ENCODE measurements at regions not wholly inside any gene's neighbourhood (a gene's known extent, or its start where the extent isn't known, plus 50 kb on each side); places are given as distances from the start of the nearest gene placed in this dataset.

GRCh38 chr13:106815545-106815944, 247.6 kb upstream of the ARGLU1 start (continued):
- TF ChIP-seq PREB (CRISPR knock-in tag; IDR thresholded peaks at IDR 0.05; ENCODE audit: borderline replicate concordance): no peak
- peak; percentile 78; the same call in 1 of the 2 replicates for TF ChIP-seq ZBTB21 (CRISPR knock-in tag; IDR thresholded peaks at IDR 0.05; ENCODE audit: borderline replicate concordance)
- TF ChIP-seq MYBL2 (CRISPR knock-in tag; IDR thresholded peaks at IDR 0.05): no peak
- no peak for TF ChIP-seq GABPB1 (CRISPR knock-in tag; IDR thresholded peaks at IDR 0.05)
- no peak for TF ChIP-seq E2F4 (CRISPR knock-in tag; IDR thresholded peaks at IDR 0.05; ENCODE audit: borderline replicate concordance, low read depth)
- TF ChIP-seq CBFB (CRISPR knock-in tag; IDR thresholded peaks at IDR 0.05; ENCODE audit: low read depth): 0 out of 2 replicates have a peak, but pooled peaks have one; percentile 31
- TF ChIP-seq NR2C2 (CRISPR knock-in tag; IDR thresholded peaks at IDR 0.05): no peak
- TF ChIP-seq FOXJ3 (CRISPR knock-in tag; IDR thresholded peaks at IDR 0.05; ENCODE audit: borderline replicate concordance): no peak
- no peak for TF ChIP-seq TCF7 (CRISPR knock-in tag; IDR thresholded peaks at IDR 0.05; ENCODE audit: low read depth)
- no peak for TF ChIP-seq RORB (CRISPR knock-in tag; IDR thresholded peaks at IDR 0.05)
- TF ChIP-seq, protein P1, sequence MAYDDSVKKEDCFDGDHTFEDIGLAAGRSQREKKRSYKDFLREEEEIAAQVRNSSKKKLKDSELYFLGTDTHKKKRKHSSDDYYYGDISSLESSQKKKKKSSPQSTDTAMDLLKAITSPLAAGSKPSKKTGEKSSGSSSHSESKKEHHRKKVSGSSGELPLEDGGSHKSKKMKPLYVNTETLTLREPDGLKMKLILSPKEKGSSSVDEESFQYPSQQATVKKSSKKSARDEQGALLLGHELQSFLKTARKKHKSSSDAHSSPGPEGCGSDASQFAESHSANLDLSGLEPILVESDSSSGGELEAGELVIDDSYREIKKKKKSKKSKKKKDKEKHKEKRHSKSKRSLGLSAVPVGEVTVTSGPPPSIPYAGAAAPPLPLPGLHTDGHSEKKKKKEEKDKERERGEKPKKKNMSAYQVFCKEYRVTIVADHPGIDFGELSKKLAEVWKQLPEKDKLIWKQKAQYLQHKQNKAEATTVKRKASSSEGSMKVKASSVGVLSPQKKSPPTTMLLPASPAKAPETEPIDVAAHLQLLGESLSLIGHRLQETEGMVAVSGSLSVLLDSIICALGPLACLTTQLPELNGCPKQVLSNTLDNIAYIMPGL (CRISPR knock-in tag; IDR thresholded peaks at IDR 0.05): no peak
- TF ChIP-seq, protein P2, sequence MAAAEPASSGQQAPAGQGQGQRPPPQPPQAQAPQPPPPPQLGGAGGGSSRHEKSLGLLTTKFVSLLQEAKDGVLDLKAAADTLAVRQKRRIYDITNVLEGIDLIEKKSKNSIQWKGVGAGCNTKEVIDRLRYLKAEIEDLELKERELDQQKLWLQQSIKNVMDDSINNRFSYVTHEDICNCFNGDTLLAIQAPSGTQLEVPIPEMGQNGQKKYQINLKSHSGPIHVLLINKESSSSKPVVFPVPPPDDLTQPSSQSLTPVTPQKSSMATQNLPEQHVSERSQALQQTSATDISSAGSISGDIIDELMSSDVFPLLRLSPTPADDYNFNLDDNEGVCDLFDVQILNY (CRISPR knock-in tag; IDR thresholded peaks at IDR 0.05): no peak
- no peak for TF ChIP-seq MXD4 (CRISPR knock-in tag; IDR thresholded peaks at IDR 0.05; ENCODE audit: borderline replicate concordance)
- no peak for TF ChIP-seq ATF1 (CRISPR knock-in tag; IDR thresholded peaks at IDR 0.05)
- TF ChIP-seq GTF2I (CRISPR knock-in tag; conservative IDR thresholded peaks at IDR 0.05): no peak
- TF ChIP-seq, protein P3, sequence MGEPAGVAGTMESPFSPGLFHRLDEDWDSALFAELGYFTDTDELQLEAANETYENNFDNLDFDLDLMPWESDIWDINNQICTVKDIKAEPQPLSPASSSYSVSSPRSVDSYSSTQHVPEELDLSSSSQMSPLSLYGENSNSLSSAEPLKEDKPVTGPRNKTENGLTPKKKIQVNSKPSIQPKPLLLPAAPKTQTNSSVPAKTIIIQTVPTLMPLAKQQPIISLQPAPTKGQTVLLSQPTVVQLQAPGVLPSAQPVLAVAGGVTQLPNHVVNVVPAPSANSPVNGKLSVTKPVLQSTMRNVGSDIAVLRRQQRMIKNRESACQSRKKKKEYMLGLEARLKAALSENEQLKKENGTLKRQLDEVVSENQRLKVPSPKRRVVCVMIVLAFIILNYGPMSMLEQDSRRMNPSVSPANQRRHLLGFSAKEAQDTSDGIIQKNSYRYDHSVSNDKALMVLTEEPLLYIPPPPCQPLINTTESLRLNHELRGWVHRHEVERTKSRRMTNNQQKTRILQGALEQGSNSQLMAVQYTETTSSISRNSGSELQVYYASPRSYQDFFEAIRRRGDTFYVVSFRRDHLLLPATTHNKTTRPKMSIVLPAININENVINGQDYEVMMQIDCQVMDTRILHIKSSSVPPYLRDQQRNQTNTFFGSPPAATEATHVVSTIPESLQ (CRISPR knock-in tag; IDR thresholded peaks at IDR 0.05): no peak
- no peak for TF ChIP-seq CREM (CRISPR knock-in tag; IDR thresholded peaks at IDR 0.05)
- no peak; the same call in 1 of the 2 replicates for TF ChIP-seq TEAD1 (CRISPR knock-in tag; IDR thresholded peaks at IDR 0.05)

GRCh38 chr13:106814463-106814862, 246.5 kb upstream of the ARGLU1 start:
- peaks cover 75% of the 10 kb centered on the region for H3K4me1 Mint-ChIP-seq
- DNase-seq (ENCODE audit: low spot score) (no peak), ATAC-seq (peak; percentile 27)
- TF ChIP-seq ZNF416 (CRISPR knock-in tag; IDR thresholded peaks at IDR 0.05) (no peak), ZNF512 (CRISPR knock-in tag; IDR thresholded peaks at IDR 0.05; ENCODE audit: borderline replicate concordance) (peak; percentile 92; the same call in 1 of the 2 replicates), ZNF263 (CRISPR knock-in tag; IDR thresholded peaks at IDR 0.05; ENCODE audit: low read depth) (no peak)
- H3K9me3 Mint-ChIP-seq: no peaks in the 10 kb centered on the region
- H3K4me3 Mint-ChIP-seq: no peak overlapping the region
- no peaks in the 10 kb centered on the region for H3K36me3 Mint-ChIP-seq
- POLR2A ChIA-PET: no interaction called here
- H3K27ac Mint-ChIP-seq: peak overlapping the region; percentile 86
- CTCF ChIA-PET: interaction anchor here (1.1 kb wide), 1 partner anchor 12 kb away, joined by 3 read pairs; no protein-coding TSS in a partner anchor
- H3K27me3 Mint-ChIP-seq (ENCODE audit: low read depth): no peaks in the 10 kb centered on the region; the same call in 1 of the 2 replicates
